HG02970 (cell line): ENCODE measurements at regions not wholly inside any gene's neighbourhood (a gene's known extent, or its start where the extent isn't known, plus 50 kb on each side); places are given as distances from the start of the nearest gene placed in this dataset.
"Not testable (repeated sequence)": the region's sequence is repeated elsewhere in the genome, so short reads cannot be mapped to it uniquely, and the experiment has no call there.

ENCODE experiments used
- ATAC-seq: cut with Tn5 transposase; IDR thresholded peaks from one replicate; pipeline ENCODE4 v1.9.1; 2021; ENCODE audit warnings: mild to moderate bottlenecking, moderate library complexity, moderate number of reproducible peaks; ENCODE audit not compliant: unreplicated experiment, low FRiP score

DNA sequence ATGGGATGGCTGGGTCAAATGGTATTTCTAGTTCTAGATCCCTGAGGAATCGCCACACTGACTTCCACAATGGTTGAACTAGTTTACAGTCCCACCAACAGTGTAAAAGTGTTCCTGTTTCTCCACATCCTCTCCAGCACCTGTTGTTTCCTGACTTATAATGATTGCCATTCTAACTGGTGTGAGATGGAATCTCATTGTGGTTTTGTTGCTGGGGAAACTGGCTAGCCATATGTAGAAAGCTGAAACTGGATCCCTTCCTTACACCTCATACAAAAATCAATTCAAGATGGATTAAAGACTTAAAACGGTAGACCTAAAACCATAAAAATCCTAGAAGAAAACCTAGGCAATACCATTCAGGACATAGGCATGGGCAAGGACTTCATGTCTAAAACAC is 131.5 kb upstream of the FAR2 start:
- ATAC-seq = not testable (repeated sequence)

DNA sequence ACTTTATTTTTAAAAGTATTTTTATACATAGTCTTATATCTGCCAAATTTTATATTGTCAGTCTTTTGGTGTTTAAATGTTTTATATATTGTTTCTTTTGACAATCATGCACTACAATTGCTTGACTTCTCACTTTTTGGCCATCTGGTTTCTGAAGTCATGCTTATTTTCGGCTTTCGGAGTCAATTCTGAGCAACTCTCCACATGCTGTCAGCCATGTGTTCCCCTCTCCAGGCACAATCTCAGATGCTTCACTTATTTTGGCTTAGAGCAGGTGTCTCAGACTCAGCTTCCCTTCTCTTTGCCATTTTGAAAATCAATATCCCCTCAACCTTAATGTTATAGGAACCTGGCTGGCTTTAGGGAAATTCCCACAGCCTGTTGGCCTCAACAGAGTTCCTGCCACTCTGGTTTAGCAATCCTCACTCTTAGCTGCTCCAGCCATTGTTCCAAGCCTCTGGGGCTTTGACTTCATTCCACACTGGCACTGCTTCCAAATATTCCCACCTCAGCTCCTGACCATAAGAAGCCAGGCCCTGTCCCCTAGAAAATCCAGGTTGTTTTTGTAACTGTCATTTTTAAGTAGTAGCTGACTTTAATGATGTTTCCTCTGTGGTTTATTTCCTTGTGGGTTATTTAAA is 125.5 kb upstream of the FAR2 start:
- no peak for ATAC-seq

- no peak for ATAC-seq
These were observed 125.0 kb upstream of the FAR2 start for GRCh38 chr12:29024117-29024516.

GRCh38 chr12:29025937-29026336 is 123.1 kb upstream of the FAR2 start:
- ATAC-seq = no peak

DNA sequence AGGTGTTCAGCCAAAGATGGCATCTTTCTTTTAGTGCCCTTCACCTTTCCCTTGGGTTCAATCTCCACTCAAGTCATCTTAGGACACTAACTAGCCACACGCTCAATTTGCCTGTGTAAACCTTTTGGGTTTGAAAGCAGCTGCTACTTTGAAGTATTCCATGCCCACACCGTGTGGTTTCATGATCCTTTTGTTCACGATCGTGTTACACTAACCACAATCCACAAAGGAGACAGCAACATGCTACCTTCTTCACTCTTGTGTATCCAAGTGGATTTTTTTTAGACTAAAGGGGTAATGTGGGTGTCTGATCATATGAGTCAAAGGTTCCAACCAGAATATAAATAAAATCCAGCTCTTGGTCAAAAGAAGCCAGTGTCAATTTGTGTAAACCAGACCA is 122.7 kb upstream of the FAR2 start:
- no peak for ATAC-seq

DNA sequence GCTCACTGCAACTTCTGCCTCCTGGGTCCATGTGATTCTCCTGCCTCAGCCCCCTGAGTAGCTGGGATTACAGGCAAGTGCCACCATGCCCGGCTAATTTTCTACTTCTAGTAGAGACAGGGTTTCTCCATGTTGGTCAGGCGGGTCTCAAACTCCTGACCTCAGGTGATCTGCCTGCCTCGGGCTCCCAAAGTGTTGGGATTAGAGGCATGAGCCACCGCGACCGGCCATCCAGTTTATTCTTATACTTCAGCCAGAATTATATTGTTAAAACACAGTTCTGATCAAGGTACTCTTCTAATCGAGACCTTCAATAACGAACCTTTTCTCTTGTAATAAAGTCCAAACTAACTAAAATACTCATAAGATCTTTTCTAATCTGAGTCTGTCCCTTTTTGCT is 119.6 kb upstream of the FAR2 start:
- not testable (repeated sequence) for ATAC-seq

DNA sequence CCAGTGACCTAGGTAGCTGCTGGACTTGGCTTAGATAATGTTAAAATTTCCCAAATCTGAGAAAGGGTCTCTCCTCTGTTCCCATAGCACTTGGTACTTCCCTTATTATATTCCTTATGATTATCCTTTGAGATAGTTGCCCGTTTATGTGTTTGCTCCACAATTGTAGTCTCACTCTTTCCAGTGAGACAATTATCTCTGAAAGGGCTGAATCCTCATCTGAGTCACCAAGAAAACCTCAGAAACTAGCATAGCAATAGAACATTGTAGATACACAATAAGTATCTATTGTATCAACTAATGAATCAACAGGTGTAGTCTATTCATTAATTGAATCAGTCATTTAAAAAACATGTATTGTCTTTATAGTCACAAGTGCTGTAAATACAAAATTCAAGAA is 119.1 kb upstream of the FAR2 start:
- no peak for ATAC-seq

DNA sequence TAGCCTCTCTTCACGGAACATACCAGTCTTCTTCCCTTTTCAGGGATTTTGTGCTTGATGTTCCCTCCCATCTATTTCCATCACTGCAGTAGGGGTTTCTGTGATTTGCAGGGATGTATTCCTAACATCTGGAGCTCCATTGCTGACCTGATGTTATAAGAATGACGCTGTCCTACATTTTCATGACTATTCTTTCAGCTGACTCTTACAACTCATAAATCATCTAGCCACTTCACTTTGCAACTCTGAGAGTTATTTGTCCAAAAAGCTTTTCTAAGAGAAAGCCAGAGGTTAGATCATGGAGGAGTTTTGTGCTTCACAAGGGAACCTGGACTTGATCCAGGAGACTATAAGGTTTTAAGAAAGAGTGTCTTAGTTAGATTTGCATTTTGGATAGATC is 116.6 kb upstream of the FAR2 start:
- ATAC-seq = no peak

- ATAC-seq = no peak
These were observed 115.6 kb upstream of the FAR2 start for GRCh38 chr12:29033519-29033918.

- ATAC-seq = no peak
These were observed 114.0 kb upstream of the FAR2 start for GRCh38 chr12:29035112-29035511.

DNA sequence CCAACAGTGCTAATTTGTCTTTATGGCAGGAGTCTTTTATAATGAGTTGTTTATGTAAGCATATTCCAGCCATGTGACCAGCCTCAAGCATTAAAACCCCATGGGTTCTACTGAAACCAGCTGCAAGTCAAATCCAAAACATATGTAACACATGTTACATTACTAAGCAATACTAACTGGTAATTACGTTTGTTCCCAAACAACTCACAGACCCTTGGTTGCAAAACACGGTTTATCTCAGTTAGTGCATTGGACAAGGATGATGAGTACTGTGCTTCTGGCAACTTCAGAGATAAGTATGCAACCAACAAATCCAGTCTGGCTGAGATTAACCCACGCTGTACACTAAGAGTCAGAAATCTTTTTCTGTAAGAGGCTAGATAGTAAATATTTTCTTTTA is 110.1 kb upstream of the FAR2 start:
- no peak for ATAC-seq

DNA sequence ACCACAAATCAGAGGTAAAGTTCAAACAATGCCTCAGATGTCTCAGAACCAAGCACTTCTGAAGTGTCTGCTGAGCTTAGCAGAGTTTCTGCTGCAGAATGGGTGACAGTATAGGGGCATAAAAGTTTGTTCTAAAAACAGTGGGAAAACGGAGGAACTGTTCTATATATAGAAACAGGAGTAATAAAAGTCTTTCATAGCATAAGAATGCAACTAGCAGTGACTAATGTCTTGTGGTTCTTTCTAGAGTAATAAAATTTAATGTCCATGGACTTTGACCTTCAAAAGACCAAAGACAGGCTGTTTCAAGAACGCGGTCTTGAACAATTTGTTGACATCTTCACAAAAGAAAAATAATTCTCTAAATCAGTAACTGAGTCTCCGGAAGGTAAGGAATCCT is 107.5 kb upstream of the FAR2 start:
- ATAC-seq = no peak

DNA sequence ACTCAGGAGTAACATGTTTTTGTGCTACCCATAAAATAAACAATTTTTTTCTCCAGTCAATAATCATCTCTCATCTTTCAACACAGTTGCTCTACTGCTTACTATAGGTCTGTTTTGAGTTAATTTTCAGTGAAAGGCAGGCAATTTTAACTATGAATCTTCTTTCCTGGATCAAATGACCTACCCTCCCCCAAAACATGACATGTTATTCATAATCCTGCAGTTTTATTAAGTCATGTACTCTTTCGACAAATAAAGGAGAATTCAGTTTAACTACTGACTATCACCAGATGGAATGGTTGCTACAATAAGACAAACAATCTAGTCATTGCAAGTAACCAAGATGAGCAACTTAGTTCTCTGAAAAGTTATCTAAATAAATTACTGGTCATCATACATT is 106.0 kb upstream of the FAR2 start:
- ATAC-seq = no peak

GRCh38 chr12:29044799-29045198 is 104.3 kb upstream of the FAR2 start:
- no peak for ATAC-seq

GRCh38 chr12:29048787-29049186 is 100.3 kb upstream of the FAR2 start:
- ATAC-seq = no peak

DNA sequence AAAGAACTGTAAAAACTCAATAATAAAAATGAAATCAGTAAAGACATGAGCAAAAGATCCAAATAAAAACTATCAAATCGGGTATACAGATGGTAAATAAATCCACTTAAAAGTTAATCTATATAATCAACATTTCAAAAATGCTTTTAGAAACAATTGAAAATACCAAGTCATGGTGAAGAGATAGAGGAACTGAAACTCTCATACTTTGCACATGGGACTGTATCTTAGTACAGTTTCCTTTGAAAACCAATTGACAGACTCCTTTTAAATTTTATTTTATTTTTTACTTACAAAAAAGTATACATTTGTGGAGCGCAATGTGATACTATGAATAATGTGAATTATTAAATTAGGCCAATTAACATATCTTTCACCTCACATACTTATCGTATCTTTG is 98.6 kb upstream of the FAR2 start:
- no peak for ATAC-seq

DNA sequence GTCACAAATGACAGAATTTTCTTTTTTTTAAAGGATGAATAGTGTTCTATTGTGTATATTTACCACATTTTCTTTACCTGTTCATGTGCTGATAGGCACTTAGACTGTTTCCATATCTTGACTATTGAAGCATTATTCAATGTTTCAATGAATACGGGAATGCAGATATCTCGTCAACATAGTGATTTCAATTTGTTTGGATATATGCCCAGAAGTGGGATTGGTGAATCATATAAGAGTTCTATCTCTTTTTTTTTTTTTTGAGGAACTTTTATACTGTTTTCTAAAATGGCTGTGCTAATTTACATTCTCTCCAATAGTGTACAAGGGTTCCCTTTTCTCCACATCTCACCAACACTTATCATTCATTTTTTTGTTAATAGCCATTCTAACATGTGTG is 97.9 kb upstream of the FAR2 start:
- ATAC-seq = no peak

DNA sequence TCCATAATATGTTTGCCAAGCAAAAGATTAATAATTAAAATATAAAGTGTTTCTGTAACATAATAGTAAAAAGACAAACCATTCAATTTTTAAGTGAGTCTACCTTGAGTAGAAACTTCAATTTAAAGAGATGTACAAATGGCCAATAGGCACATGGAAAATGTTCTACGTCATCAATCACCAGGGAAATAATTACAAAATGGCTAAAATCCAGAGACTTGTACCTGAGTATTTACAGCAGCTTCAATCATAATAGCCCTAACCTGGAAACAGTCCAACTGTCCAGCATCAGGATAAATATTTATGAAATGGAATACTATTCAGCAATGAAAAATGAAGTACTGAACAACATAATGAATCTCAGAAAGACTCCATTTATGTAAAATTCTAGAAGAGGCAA is 95.5 kb upstream of the FAR2 start:
- ATAC-seq = no peak

GRCh38 chr12:29054858-29055663 is 94.0 kb upstream of the FAR2 start:
- ATAC-seq = no peak

GRCh38 chr12:29066011-29066588 is 83.0 kb upstream of the FAR2 start:
- ATAC-seq = no peak

DNA sequence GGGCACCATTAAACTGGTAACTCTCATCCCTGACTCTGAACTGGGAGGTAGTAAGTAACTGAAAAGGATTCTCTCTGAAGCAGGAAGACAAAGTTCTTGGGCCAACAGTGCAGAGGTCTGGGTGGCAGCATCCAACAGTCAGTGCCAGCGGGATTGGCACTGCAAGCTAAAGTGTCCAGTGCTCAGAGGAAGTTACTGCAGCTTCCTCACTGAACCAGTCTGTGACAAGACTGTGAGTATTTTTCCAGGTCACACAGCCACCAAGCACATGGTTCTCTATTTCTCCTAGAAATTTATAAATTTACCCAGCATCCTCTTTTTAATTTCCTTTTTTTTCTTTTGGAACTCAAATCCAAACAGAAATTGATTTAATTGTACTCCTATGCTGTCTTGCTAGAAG is 81.6 kb upstream of the FAR2 start:
- ATAC-seq = no peak

DNA sequence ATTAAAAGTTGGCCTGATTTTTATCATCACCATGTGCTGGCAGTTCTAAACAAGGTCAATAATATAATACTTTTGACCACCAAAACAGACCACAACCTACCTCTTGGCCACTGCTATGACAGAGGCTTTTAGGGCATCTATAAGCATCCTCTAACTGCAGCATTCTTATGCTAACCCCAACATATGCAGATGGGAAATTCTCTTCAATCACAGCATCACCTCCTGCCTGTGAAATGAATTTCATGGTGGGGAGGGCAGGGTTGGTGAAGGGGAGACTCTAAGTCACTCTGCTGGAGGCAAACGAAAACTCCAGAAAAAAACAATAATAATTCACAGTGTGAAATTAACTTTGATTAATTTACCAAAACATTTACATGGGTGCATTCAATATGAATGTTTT is 78.8 kb upstream of the FAR2 start:
- ATAC-seq = no peak
